HL-60 (cell line): ENCODE measurements at regions not wholly inside any gene's neighbourhood (a gene's known extent, or its start where the extent isn't known, plus 50 kb on each side); places are given as distances from the start of the nearest gene placed in this dataset.

Experiments used
- POLR2AphosphoS5 ChIP-seq: IDR thresholded peaks from 2 replicates; pipeline ENCODE4 v1.6.1; 2012; ENCODE audit warnings: low read depth
- SPI1 ChIP-seq: IDR thresholded peaks from 2 replicates; pipeline ENCODE4 v1.6.1; 2012; ENCODE audit warnings: low read depth, mild to moderate bottlenecking, borderline replicate concordance
- TF ChIP-seq, protein P1 (sequence below): IDR thresholded peaks from one replicate; pipeline ENCODE4 v1.5.1; 2011; ENCODE audit warnings: low read length, control low read depth, inconsistent platforms; ENCODE audit not compliant: insufficient read depth
- TF ChIP-seq, protein P2 (sequence below): IDR thresholded peaks from 2 replicates; pipeline ENCODE4 v1.6.1; 2012; ENCODE audit warnings: low read depth; ENCODE audit not compliant: insufficient replicate concordance

DNA sequence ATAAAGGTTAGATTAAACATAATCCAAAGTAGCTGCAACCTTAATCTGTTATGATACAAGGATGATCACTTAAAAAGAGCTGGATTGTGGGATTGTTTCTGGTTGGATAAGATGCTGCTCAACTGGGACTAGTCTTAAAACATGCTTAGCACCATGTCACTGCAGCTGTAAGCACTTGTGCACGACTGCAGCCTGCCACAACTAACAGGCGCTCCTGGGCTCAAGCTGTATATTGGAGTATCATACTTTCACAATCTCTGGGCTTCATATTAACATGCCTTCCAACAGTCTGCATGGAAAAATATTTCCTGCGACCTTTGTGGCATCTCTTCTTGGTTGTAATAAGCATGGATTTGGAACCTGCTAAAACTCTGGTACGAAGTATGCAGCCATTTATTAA lies 493.0 kb upstream of the PITX2 start:
- TF ChIP-seq, protein P1, sequence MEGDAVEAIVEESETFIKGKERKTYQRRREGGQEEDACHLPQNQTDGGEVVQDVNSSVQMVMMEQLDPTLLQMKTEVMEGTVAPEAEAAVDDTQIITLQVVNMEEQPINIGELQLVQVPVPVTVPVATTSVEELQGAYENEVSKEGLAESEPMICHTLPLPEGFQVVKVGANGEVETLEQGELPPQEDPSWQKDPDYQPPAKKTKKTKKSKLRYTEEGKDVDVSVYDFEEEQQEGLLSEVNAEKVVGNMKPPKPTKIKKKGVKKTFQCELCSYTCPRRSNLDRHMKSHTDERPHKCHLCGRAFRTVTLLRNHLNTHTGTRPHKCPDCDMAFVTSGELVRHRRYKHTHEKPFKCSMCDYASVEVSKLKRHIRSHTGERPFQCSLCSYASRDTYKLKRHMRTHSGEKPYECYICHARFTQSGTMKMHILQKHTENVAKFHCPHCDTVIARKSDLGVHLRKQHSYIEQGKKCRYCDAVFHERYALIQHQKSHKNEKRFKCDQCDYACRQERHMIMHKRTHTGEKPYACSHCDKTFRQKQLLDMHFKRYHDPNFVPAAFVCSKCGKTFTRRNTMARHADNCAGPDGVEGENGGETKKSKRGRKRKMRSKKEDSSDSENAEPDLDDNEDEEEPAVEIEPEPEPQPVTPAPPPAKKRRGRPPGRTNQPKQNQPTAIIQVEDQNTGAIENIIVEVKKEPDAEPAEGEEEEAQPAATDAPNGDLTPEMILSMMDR: no peak
- TF ChIP-seq POLR2AphosphoS5: no peak
- TF ChIP-seq, protein P2, sequence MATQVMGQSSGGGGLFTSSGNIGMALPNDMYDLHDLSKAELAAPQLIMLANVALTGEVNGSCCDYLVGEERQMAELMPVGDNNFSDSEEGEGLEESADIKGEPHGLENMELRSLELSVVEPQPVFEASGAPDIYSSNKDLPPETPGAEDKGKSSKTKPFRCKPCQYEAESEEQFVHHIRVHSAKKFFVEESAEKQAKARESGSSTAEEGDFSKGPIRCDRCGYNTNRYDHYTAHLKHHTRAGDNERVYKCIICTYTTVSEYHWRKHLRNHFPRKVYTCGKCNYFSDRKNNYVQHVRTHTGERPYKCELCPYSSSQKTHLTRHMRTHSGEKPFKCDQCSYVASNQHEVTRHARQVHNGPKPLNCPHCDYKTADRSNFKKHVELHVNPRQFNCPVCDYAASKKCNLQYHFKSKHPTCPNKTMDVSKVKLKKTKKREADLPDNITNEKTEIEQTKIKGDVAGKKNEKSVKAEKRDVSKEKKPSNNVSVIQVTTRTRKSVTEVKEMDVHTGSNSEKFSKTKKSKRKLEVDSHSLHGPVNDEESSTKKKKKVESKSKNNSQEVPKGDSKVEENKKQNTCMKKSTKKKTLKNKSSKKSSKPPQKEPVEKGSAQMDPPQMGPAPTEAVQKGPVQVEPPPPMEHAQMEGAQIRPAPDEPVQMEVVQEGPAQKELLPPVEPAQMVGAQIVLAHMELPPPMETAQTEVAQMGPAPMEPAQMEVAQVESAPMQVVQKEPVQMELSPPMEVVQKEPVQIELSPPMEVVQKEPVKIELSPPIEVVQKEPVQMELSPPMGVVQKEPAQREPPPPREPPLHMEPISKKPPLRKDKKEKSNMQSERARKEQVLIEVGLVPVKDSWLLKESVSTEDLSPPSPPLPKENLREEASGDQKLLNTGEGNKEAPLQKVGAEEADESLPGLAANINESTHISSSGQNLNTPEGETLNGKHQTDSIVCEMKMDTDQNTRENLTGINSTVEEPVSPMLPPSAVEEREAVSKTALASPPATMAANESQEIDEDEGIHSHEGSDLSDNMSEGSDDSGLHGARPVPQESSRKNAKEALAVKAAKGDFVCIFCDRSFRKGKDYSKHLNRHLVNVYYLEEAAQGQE: no peak
- TF ChIP-seq SPI1: no peak
